Left lung (tissue), 4 donors: ENCODE measurements at regions not wholly inside any gene's neighbourhood (a gene's known extent, or its start where the extent isn't known, plus 50 kb on each side); places are given as distances from the start of the nearest gene placed in this dataset.

Experiments
- ATAC-seq: fragments of 200-7000 bp; cut with Tn5 transposase; one replicate; pipeline ENCODE4 v1.9.1; 2020; ENCODE audit warnings: moderate library complexity
- DNase-seq, 4 donors: peaks; one replicate each; pipeline ENCODE4 v3.0.0-alpha.2; 2013 to 2020
- H3K27ac ChIP-seq, 2 donors: fragments of 200-600 bp; sonication (generic) in 1 of 2; one replicate each; pipeline versions ENCODE4 v1.5.0 to v1.8.0; 2020 to 2021
- H3K27me3 ChIP-seq, 2 donors: fragments of 200-600 bp; sonication (generic) in 1 of 2; one replicate each; pipeline versions ENCODE4 v1.5.0 to v1.8.0; 2020 to 2021
- H3K36me3 ChIP-seq, 2 donors: fragments of 200-600 bp; sonication (generic) in 1 of 2; one replicate each; pipeline versions ENCODE4 v1.5.0 to v1.8.0; 2020 to 2021
- H3K4me1 ChIP-seq, 2 donors: fragments of 200-600 bp; one replicate each; pipeline ENCODE4 v1.8.0; 2021
- H3K4me3 ChIP-seq, 2 donors: fragments of 200-600 bp; sonication (generic) in 1 of 2; one replicate each; pipeline versions ENCODE4 v1.5.0 to v1.8.0; 2020 to 2021; ENCODE audit warnings: mild to moderate bottlenecking in 1 of 2
- H3K9me3 ChIP-seq, 2 donors: fragments of 200-600 bp; sonication (generic) in 1 of 2; one replicate each; pipeline versions ENCODE4 v1.5.0 to v1.8.0; 2020 to 2021
- intact Hi-C, 2 donors: fragments of 100-400 bp; cut with DNase I; formaldehyde crosslinking; loops; one replicate each; pipeline versions ENCODE4 v1.11.2 to v1.14.2; 2022
- TF ChIP-seq, protein P1 (sequence below), 2 donors: fragments of 200-600 bp; sonication (generic) in 1 of 2; IDR thresholded peaks; one replicate each; pipeline versions ENCODE4 v1.5.0 to v1.8.0; 2021; ENCODE audit warnings: antibody characterized with exemption in 2 of 2
- donor health status: DM: no; HTN: yes; CAD: no.
- donor health status: DM: no; HTN: no; CAD: no.

DNA sequence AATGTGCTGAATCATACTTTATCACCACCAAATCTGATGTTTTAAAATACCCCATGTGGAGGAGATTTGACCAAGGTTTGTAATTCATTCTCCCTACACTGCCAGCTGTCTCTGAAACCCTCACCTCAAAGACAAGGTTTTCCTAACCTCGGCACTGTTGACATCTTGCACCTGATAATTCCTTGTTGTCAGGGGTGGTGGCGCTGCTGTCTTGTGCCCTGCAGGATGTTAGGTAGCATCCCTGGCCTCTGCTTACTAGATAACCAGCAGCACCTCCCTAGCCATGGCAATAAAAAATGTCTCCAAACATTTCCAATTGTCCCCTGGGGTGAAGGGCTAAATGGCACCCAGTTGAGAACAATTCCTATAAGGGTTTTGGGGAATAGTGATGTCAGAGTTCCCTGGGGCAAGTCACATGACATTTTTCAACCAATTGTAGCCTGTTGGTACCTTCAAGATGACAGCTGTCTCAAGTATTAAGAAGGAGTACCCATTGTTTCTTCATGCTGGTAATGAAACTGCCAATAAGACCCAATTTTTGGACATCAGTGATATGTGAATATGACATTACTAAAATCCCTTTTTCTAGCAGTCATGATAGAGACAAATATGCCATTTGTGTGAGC, 160.6 kb upstream of the PLCXD3 start:
- intact Hi-C loops = no loop called here
- H3K4me1 ChIP-seq = no peaks in the 10 kb centered on the region
- TF ChIP-seq, protein P1, sequence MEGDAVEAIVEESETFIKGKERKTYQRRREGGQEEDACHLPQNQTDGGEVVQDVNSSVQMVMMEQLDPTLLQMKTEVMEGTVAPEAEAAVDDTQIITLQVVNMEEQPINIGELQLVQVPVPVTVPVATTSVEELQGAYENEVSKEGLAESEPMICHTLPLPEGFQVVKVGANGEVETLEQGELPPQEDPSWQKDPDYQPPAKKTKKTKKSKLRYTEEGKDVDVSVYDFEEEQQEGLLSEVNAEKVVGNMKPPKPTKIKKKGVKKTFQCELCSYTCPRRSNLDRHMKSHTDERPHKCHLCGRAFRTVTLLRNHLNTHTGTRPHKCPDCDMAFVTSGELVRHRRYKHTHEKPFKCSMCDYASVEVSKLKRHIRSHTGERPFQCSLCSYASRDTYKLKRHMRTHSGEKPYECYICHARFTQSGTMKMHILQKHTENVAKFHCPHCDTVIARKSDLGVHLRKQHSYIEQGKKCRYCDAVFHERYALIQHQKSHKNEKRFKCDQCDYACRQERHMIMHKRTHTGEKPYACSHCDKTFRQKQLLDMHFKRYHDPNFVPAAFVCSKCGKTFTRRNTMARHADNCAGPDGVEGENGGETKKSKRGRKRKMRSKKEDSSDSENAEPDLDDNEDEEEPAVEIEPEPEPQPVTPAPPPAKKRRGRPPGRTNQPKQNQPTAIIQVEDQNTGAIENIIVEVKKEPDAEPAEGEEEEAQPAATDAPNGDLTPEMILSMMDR (IDR thresholded peaks at IDR 0.05) = no peak

DNA sequence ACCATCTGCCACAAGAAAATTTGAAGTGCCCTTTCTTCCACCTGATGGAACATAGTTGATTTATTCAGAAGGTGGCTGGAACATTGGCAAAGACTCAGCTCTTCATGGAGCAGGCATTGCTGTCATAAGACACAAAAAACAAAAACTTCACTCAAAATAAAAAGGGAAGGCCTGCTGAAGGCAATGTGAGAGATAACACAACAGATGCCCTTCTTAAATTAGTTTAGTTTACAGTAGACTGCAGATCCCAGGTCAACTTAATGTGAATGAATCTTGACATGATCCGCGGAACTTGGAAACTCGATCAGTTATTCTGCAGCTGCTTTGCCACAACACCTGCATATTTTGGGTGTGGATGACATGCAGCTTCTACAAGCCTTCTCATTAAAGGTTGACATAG, 159.8 kb upstream of the PLCXD3 start:
- intact Hi-C loops = no loop called here
- no peak for DNase-seq
- TF ChIP-seq, protein P1 (IDR thresholded peaks at IDR 0.05) = no peak
- Histone ChIP-seq H3K27me3 (no peaks in the 10 kb centered on the region), H3K4me3 (no peak overlapping the region), H3K4me1 (no peaks in the 10 kb centered on the region), H3K36me3 (no peaks in the 10 kb centered on the region), H3K27ac (no peak overlapping the region), H3K9me3 (no peaks in the 10 kb centered on the region)
- ATAC-seq = no peak

More for the DNA sequence above, 160.6 kb upstream of the PLCXD3 start:
- no peaks in the 10 kb centered on the region for H3K36me3 ChIP-seq
- H3K27ac ChIP-seq = no peak overlapping the region
- no peaks in the 10 kb centered on the region for H3K27me3 ChIP-seq
- DNase-seq (no peak), ATAC-seq (no peak)
- H3K4me3 ChIP-seq = no peak overlapping the region
- H3K9me3 ChIP-seq = no peaks in the 10 kb centered on the region

DNA sequence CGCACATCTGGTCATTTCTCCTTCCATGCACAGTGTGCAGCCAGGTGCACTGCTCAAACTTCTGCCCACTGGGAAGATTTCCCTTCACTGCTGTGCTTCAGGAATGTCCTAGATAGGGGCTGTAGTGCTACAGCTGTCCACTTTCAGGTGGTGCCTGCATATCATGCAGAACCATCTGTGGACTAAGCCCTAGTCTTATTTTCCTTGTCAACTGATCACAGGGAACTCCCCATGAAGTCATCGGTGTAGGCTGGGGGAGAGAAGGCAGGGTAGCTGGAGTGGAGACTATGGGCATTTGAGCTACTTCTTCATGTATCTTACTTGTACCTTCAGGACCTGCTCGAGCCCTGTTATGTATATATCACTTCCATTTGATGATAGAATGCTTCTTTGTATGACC, 150.9 kb upstream of the PLCXD3 start:
- Histone ChIP-seq H3K27ac (no peak overlapping the region), H3K4me3 (no peak overlapping the region), H3K27me3 (no peaks in the 10 kb centered on the region), H3K9me3 (peaks cover 0 to 13% of the 10 kb centered on the region in 2 donors), H3K36me3 (no peaks in the 10 kb centered on the region), H3K4me1 (no peaks in the 10 kb centered on the region)
- TF ChIP-seq, protein P1 (IDR thresholded peaks at IDR 0.05) = no peak
- DNase-seq (no peak), ATAC-seq (no peak)
- intact Hi-C loops = no loop called here

DNA sequence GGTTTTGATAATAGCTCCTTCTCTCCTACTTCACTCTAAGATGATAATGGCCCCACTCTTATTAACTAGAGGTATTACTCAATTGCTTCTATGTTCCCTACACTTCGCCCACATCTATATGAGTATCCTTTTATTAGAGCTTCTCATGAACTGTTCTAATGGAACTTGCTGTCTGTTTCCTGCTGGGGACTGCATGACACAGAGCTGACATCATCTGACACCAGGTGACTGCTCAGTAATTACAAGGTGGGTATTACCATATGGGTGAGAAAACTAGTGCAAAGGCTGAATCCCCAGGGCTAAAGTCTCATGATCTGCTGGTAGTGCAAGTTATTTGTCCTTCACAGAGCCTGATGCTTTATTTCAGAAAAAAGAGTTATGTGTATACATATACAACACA, 146.2 kb upstream of the PLCXD3 start:
- peaks cover 0 to 8% of the 10 kb centered on the region in 2 donors for H3K9me3 ChIP-seq
- intact Hi-C loops = no loop called here
- DNase-seq (no peak), ATAC-seq (no peak)
- H3K27me3 ChIP-seq = no peaks in the 10 kb centered on the region
- no peaks in the 10 kb centered on the region for H3K36me3 ChIP-seq
- no peaks in the 10 kb centered on the region for H3K4me1 ChIP-seq
- no peak overlapping the region for H3K27ac ChIP-seq
- TF ChIP-seq, protein P1 (IDR thresholded peaks at IDR 0.05) = no peak
- H3K4me3 ChIP-seq = no peak overlapping the region

DNA sequence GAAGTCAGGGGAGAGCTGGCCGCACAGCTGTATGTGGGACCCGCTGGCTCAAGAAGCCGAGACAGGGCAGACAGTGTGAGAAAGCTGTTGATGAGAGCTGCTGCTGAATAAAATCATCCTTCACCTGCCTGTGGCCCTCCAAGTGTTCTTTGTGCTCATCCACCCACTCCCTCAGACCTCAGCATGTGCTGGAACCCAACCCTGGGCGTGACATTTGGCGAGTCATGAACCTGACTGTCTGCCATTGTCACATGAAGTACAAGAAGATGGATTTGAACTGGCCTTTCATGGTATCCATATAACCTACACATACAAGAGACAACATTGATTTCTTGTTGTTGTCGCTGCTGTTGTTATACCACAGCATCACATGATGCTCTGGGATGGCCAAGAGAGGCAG, 139.7 kb upstream of the PLCXD3 start:
- Histone ChIP-seq H3K27ac (no peak overlapping the region), H3K4me3 (no peak overlapping the region), H3K36me3 (no peaks in the 10 kb centered on the region), H3K4me1 (no peaks in the 10 kb centered on the region), H3K27me3 (no peaks in the 10 kb centered on the region), H3K9me3 (peaks cover 0 to 6% of the 10 kb centered on the region in 2 donors)
- intact Hi-C loops = no loop called here
- DNase-seq (peak in 1 of 4 donors; percentile 32), ATAC-seq (no peak)
- TF ChIP-seq, protein P1 (IDR thresholded peaks at IDR 0.05) = no peak
